H1 (cell line): ENCODE measurements at regions not wholly inside any gene's neighbourhood (a gene's known extent, or its start where the extent isn't known, plus 50 kb on each side); places are given as distances from the start of the nearest gene placed in this dataset.

ENCODE experiments used
- CTCF ChIA-PET: fragments of 300-600 bp; sonication (Branson Sonifier 250); formaldehyde crosslinking; loops from one replicate; lab custom pipeline; 2021; ENCODE audit not compliant: partially characterized antibody; lab: Charles Lee
- POLR2A ChIA-PET: fragments of 300-600 bp; sonication (Branson Sonifier 250); formaldehyde crosslinking; loops from one replicate; lab custom pipeline; 2021; ENCODE audit warnings: inconsistent platforms; ENCODE audit not compliant: partially characterized antibody; lab: Charles Lee
- DNase-seq, 2 experiments: peaks; one replicate each; pipeline versions ENCODE4 v3.0.0 to v3.0.0-alpha.2; 2010 to 2022; ENCODE audit warnings: low spot score in 2 of 2, low read depth in 1 of 2, mixed read lengths in 1 of 2
- FAIRE-seq: peaks from 2 replicates; lab custom pipeline; 2011; peaks lifted over from hg19 to GRCh38; lab: Jason Lieb, UNC
- H2AFZ ChIP-seq: 2 replicates; pipeline ENCODE4 v1.8.1; 2012; ENCODE audit warnings: low read length, inconsistent platforms
- H2AK5ac ChIP-seq: 2 replicates; pipeline ENCODE4 v1.6.1; 2013; ENCODE audit warnings: low read depth, low read length
- H2BK120ac ChIP-seq: replicated peaks from 2 replicates; pipeline ENCODE3; 2013; ENCODE audit warnings: low read depth, low read length, inconsistent platforms
- H2BK12ac ChIP-seq: 2 replicates; pipeline ENCODE4 v1.6.1; 2013; ENCODE audit warnings: low read depth, low read length
- H2BK15ac ChIP-seq: 2 replicates; pipeline ENCODE4 v1.6.1; 2013; ENCODE audit warnings: low read length
- H2BK20ac ChIP-seq: 2 replicates; pipeline ENCODE4 v1.6.1; 2013; ENCODE audit warnings: low read length
- H2BK5ac ChIP-seq: 2 replicates; pipeline ENCODE4 v1.6.1; 2013; ENCODE audit warnings: low read depth, low read length
- H3K14ac ChIP-seq: 2 replicates; pipeline ENCODE4 v1.6.1; 2013; ENCODE audit warnings: inconsistent platforms; ENCODE audit not compliant: insufficient read length
- H3K18ac ChIP-seq: 2 replicates; pipeline ENCODE4 v1.6.1; 2013; ENCODE audit warnings: low read length; ENCODE audit errors: extremely low read depth
- H3K23ac ChIP-seq: 2 replicates; pipeline ENCODE4 v1.6.1; 2013; ENCODE audit warnings: inconsistent platforms; ENCODE audit not compliant: insufficient read length
- H3K23me2 ChIP-seq: 2 replicates; pipeline ENCODE4 v1.6.1; 2013; ENCODE audit warnings: low read depth, low read length
- H3K27ac ChIP-seq: 2 replicates; pipeline ENCODE4 v1.6.1; 2011; ENCODE audit warnings: low read depth, low read length, inconsistent platforms
- H3K27me3 ChIP-seq, 4 experiments: replicated peaks in 1 of 4; 1 replicate in 1 of 4; 2 replicates in 3 of 4; pipeline versions ENCODE4 v1.6.1 to v1.8.1; 2011 to 2013; ENCODE audit warnings: low read length in 3 of 4, mild to moderate bottlenecking in 3 of 4, inconsistent platforms in 2 of 4, mixed read lengths in 2 of 4, moderate library complexity in 1 of 4; ENCODE audit not compliant: control insufficient read depth in 3 of 4, insufficient read depth in 3 of 4; ENCODE audit errors: extremely low read depth in 1 of 4
- H3K36me3 ChIP-seq, 4 experiments: 2 replicates each; pipeline versions ENCODE4 v1.6.1 to v1.8.1; 2011 to 2013; ENCODE audit warnings: mild to moderate bottlenecking in 4 of 4, low read length in 3 of 4, moderate library complexity in 2 of 4, control low read depth in 1 of 4, inconsistent platforms in 1 of 4; ENCODE audit not compliant: insufficient read depth in 4 of 4, control insufficient read depth in 2 of 4
- H3K4ac ChIP-seq: replicated peaks from 2 replicates; pipeline ENCODE3; 2013; ENCODE audit warnings: low read length, low read depth, mixed read lengths, inconsistent platforms; ENCODE audit not compliant: insufficient read length
- H3K4me1 ChIP-seq, 4 experiments: replicated peaks in 1 of 4; 1 replicate in 1 of 4; 2 replicates in 3 of 4; pipeline versions ENCODE4 v1.6.1 to v1.8.1; 2011 to 2013; ENCODE audit warnings: low read length in 3 of 4, inconsistent platforms in 2 of 4, mixed read lengths in 1 of 4; ENCODE audit not compliant: insufficient read depth in 4 of 4, control insufficient read depth in 3 of 4
- H3K4me2 ChIP-seq, 2 experiments: 2 replicates each; pipeline versions ENCODE4 v1.6.1 to v1.8.1; 2011 to 2013; ENCODE audit warnings: low read depth in 2 of 2, low read length in 2 of 2, control low read depth in 1 of 2, inconsistent platforms in 1 of 2, mild to moderate bottlenecking in 1 of 2; ENCODE audit not compliant: insufficient read depth in 1 of 2
- H3K4me3 ChIP-seq, 4 experiments: fragments of 200-600, 300-600 bp in 1 of 4; sonication (generic), shearing (Covaris generic), sonication (Bioruptor Twin) in 1 of 4; 2 replicates each; pipeline versions ENCODE4 v1.5.1 to v1.8.1; 2011 to 2016; ENCODE audit warnings: low read length in 4 of 4, low read depth in 3 of 4, control low read depth in 2 of 4, inconsistent platforms in 2 of 4, mild to moderate bottlenecking in 2 of 4, mixed read lengths in 1 of 4, moderate library complexity in 1 of 4; ENCODE audit not compliant: insufficient read depth in 2 of 4; ENCODE audit errors: extremely low read depth in 1 of 4
- H3K56ac ChIP-seq: replicated peaks from 2 replicates; pipeline ENCODE3; 2013; ENCODE audit warnings: low read depth, mild to moderate bottlenecking, mixed read lengths, low read length, inconsistent platforms; ENCODE audit not compliant: insufficient read length
- H3K79me1 ChIP-seq: 2 replicates; pipeline ENCODE4 v1.6.1; 2013; ENCODE audit warnings: low read depth, low read length, control low read depth
- H3K79me2 ChIP-seq, 2 experiments: 2 replicates each; pipeline versions ENCODE4 v1.6.1 to v1.8.1; 2012 to 2013; ENCODE audit warnings: low read length in 2 of 2, mild to moderate bottlenecking in 2 of 2, inconsistent platforms in 1 of 2; ENCODE audit not compliant: insufficient read depth in 2 of 2, control insufficient read depth in 1 of 2
- H3K9ac ChIP-seq, 4 experiments: replicated peaks in 1 of 4; 1 replicate in 1 of 4; 2 replicates in 3 of 4; pipeline versions ENCODE4 v1.6.1 to v1.8.1; 2011 to 2013; ENCODE audit warnings: low read depth in 3 of 4, low read length in 3 of 4, control low read depth in 2 of 4, mild to moderate bottlenecking in 2 of 4, moderate library complexity in 2 of 4, inconsistent platforms in 1 of 4; ENCODE audit errors: extremely low read depth in 1 of 4
- H3K9me3 ChIP-seq, 2 experiments: 2 replicates each; pipeline versions ENCODE4 v1.6.1 to v1.8.1; 2012 to 2013; ENCODE audit warnings: mild to moderate bottlenecking in 2 of 2, moderate library complexity in 2 of 2, control low read depth in 1 of 2, inconsistent platforms in 1 of 2, low read depth in 1 of 2, low read length in 1 of 2, mixed read lengths in 1 of 2; ENCODE audit not compliant: insufficient read depth in 2 of 2
- H4K20me1 ChIP-seq, 2 experiments: replicated peaks in 1 of 2; 2 replicates each; pipeline versions ENCODE3 to v1.8.1; 2011 to 2013; ENCODE audit warnings: inconsistent platforms in 2 of 2, low read length in 2 of 2, mild to moderate bottlenecking in 1 of 2; ENCODE audit not compliant: insufficient read depth in 2 of 2, control insufficient read depth in 1 of 2
- H4K5ac ChIP-seq: 2 replicates; pipeline ENCODE4 v1.6.1; 2013; ENCODE audit warnings: low read length, low read depth, mixed read lengths, inconsistent platforms; ENCODE audit not compliant: insufficient read length
- H4K8ac ChIP-seq: 2 replicates; pipeline ENCODE4 v1.8.0; 2013; ENCODE audit warnings: mild to moderate bottlenecking, moderate library complexity, low read length, inconsistent platforms; ENCODE audit not compliant: insufficient read depth; ENCODE audit errors: extremely low read depth
- H4K91ac ChIP-seq: replicated peaks from 2 replicates; pipeline ENCODE3; 2013; ENCODE audit warnings: low read length, mixed read lengths, inconsistent platforms; ENCODE audit not compliant: insufficient read length
- EP300 ChIP-seq, 2 experiments: IDR thresholded peaks; 1 replicate in 1 of 2; 2 replicates in 1 of 2; pipeline ENCODE4 v1.6.1; 2011 to 2012; ENCODE audit warnings: low read depth in 2 of 2, low read length in 2 of 2, mild to moderate bottlenecking in 2 of 2, borderline replicate concordance in 1 of 2, inconsistent platforms in 1 of 2, moderate library complexity in 1 of 2
- EZH2 ChIP-seq: fragments of 200-600 bp; sonication (generic); IDR thresholded peaks from 2 replicates; pipeline ENCODE4 v1.7.1; 2012; ENCODE audit warnings: low read depth, mild to moderate bottlenecking, moderate library complexity, low read length, inconsistent platforms; ENCODE audit not compliant: severe bottlenecking
- MAFK ChIP-seq: IDR thresholded peaks from 2 replicates; pipeline ENCODE4 v1.6.1; 2012; ENCODE audit warnings: low read depth, mild to moderate bottlenecking, improper control_type of control experiment, low read length
- POU5F1 ChIP-seq: IDR thresholded peaks from 2 replicates; pipeline ENCODE4 v1.6.1; 2011; ENCODE audit warnings: low read depth, mild to moderate bottlenecking, low read length, moderate library complexity
- SP1 ChIP-seq: IDR thresholded peaks from 2 replicates; pipeline ENCODE4 v1.6.1; 2011; ENCODE audit warnings: low read depth, low read length
- WGBS, 2 experiments: shearing (Covaris generic) in 1 of 2; methylation state at CpG; one replicate each; pipeline versions ENCODE4 v1.1.6 to v1.1.7; 2013 to 2015; ENCODE audit warnings: low lambda C conversion rate in 2 of 2, mixed read lengths in 2 of 2, inconsistent platforms in 1 of 2, low coverage in 1 of 2, missing lambda C conversion rate in 1 of 2; ENCODE audit not compliant: insufficient replicate concordance in 2 of 2, insufficient coverage in 1 of 2, insufficient read length in 1 of 2; ENCODE audit errors: extremely low coverage in 1 of 2, missing lambda C conversion rate in 1 of 2; 5-methylcytosine and 5-hydroxymethylcytosine counted together

GRCh38 chr21:15278851-15279250 is 214.1 kb upstream of the NRIP1 start:
- H3K4ac ChIP-seq, result no peak overlapping the region
- ChIA-PET POLR2A (no interaction called here), CTCF (interaction anchor here (1.2 kb wide), 1 partner anchor 401 kb away, joined by 3 read pairs; no protein-coding TSS in a partner anchor)
- no peak overlapping the region for H3K4me2 ChIP-seq
- H4K91ac ChIP-seq, result no peak overlapping the region
- FAIRE-seq (no peak), DNase-seq (no peak)
- H3K23ac ChIP-seq, result no peak overlapping the region
- H2BK12ac ChIP-seq, result no peak overlapping the region
- H3K4me3 ChIP-seq, result no peak overlapping the region
- no peak overlapping the region for H3K18ac ChIP-seq
- no peak overlapping the region for H2BK120ac ChIP-seq
- H3K79me2 ChIP-seq, result no peaks in the 10 kb centered on the region
- no peak overlapping the region for H3K56ac ChIP-seq
- TF ChIP-seq EZH2 (no peak), MAFK (no peak), EP300 (IDR thresholded peaks at IDR 0.05; ENCODE audit: borderline replicate concordance in 1 of 2, low read depth in 2 of 2, low read length in 2 of 2) (no peak), SP1 (no peak), POU5F1 (no peak)
- TF ChIP-seq, all 59 proteins: peak for 0
- Histone ChIP-seq H2AK5ac (no peak overlapping the region), H3K27me3 (no peaks in the 10 kb centered on the region), H2BK20ac (no peak overlapping the region), H4K8ac (no peak overlapping the region), H4K20me1 (no peaks in the 10 kb centered on the region), H2BK15ac (no peak overlapping the region), H3K36me3 (no peaks in the 10 kb centered on the region), H3K14ac (no peak overlapping the region), H2BK5ac (no peak overlapping the region), H3K9ac (no peak overlapping the region), H3K23me2 (no peaks in the 10 kb centered on the region), H4K5ac (no peak overlapping the region), H3K27ac (no peak overlapping the region), H3K9me3 (no peaks in the 10 kb centered on the region), H2AFZ (no peak overlapping the region), H3K79me1 (no peaks in the 10 kb centered on the region), H3K4me1 (no peaks in the 10 kb centered on the region)
- 89% methylated on average over 4 of the region's 4 CpGs; no CpG with 5 or more reads in 1 of the 2 experiments for WGBS, 2 experiments
